Glomerular endothelial cell (primary cell): ENCODE measurements at regions not wholly inside any gene's neighbourhood (a gene's known extent, or its start where the extent isn't known, plus 50 kb on each side); places are given as distances from the start of the nearest gene placed in this dataset.

Source experiments
- DNase-seq: peaks from one replicate; pipeline ENCODE4 v3.0.0-alpha.2; 2011; ENCODE audit warnings: low read depth, low spot score; ENCODE audit errors: extremely low read depth

GRCh38 chr17:27991462-27991993 is 50.9 kb upstream of the NLK start:
- no peak for DNase-seq
